Stimulated activated memory B cell treated with anti-CD40 and anti-IgM and Interleukin-4, amounts not matched to agents 10 μg/mL and 1 μg/mL and 100 μg/mL, for 72 hours (primary cell): ENCODE measurements at regions not wholly inside any gene's neighbourhood (a gene's known extent, or its start where the extent isn't known, plus 50 kb on each side); places are given as distances from the start of the nearest gene placed in this dataset.

Experiments
- ATAC-seq: fragments of 150-1000 bp; cut with Tn5 transposase; 2 replicates; pipeline ENCODE4 v1.10.0; 2021
- H3K27ac Mint-ChIP-seq: one replicate; pipeline ENCODE4 v1.8.0; 2022; ENCODE audit warnings: mild to moderate bottlenecking, mixed read lengths
- H3K27me3 Mint-ChIP-seq: one replicate; pipeline ENCODE4 v1.8.0; 2022; ENCODE audit warnings: mixed read lengths
- H3K36me3 Mint-ChIP-seq: one replicate; pipeline ENCODE4 v1.8.0; 2022; ENCODE audit warnings: mixed read lengths
- H3K4me1 Mint-ChIP-seq: one replicate; pipeline ENCODE4 v1.8.0; 2022; ENCODE audit warnings: mixed read lengths
- H3K4me3 Mint-ChIP-seq: one replicate; pipeline ENCODE4 v1.8.0; 2022; ENCODE audit warnings: mild to moderate bottlenecking, moderate library complexity, mixed read lengths
- H3K9me3 Mint-ChIP-seq: one replicate; pipeline ENCODE4 v1.8.0; 2022; ENCODE audit warnings: mixed read lengths

DNA sequence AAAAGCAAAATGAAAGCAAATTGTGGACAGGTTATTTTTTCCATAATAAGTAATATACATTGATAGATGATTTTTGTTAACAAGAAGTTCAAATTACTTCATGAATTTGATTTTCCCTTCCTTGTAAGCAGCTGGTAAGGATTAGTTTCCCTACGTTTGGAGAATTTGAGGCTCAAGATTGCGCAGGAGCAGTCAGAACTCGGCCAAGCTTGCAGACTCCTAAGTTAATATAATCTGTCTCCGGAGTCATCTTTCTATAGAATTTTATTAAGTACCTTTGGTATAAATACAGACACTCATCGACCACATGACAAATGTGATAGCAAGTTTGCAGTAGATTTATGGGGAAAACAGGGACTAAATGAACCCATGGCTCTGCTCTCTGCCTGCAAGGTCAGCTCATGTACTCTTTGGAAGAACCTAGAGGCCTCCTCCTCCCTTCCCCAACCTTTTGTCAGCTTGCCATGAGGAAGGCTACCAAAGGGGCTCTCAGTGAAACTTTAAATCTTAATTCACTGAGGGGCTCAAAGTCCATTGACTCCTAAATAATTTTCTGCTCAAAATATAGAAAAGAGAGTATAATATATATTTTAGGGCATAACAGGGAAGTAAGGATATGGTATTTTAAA, 89.2 kb upstream of the CTTNBP2 start:
- H3K27me3 Mint-ChIP-seq, result peaks cover 10% of the 10 kb centered on the region
- no peaks in the 10 kb centered on the region for H3K4me1 Mint-ChIP-seq
- H3K27ac Mint-ChIP-seq, result no peak overlapping the region
- no peak for ATAC-seq
- H3K36me3 Mint-ChIP-seq, result no peaks in the 10 kb centered on the region
- peaks cover 4% of the 10 kb centered on the region for H3K9me3 Mint-ChIP-seq
- H3K4me3 Mint-ChIP-seq, result no peak overlapping the region

- no peak overlapping the region for H3K27ac Mint-ChIP-seq
- H3K4me1 Mint-ChIP-seq, result no peaks in the 10 kb centered on the region
- peaks cover 10% of the 10 kb centered on the region for H3K27me3 Mint-ChIP-seq
- H3K9me3 Mint-ChIP-seq, result peaks cover 4% of the 10 kb centered on the region
- no peak for ATAC-seq
- H3K4me3 Mint-ChIP-seq, result no peak overlapping the region
- no peaks in the 10 kb centered on the region for H3K36me3 Mint-ChIP-seq
These were observed 90.3 kb upstream of the CTTNBP2 start for GRCh38 chr7:117963264-117964197.

- Mint-ChIP-seq H3K36me3 (no peaks in the 10 kb centered on the region), H3K27me3 (no peaks in the 10 kb centered on the region), H3K4me1 (no peaks in the 10 kb centered on the region), H3K27ac (no peak overlapping the region), H3K9me3 (peaks cover 11% of the 10 kb centered on the region), H3K4me3 (no peak overlapping the region)
- ATAC-seq, result no peak
These were observed 97.6 kb upstream of the CTTNBP2 start for GRCh38 chr7:117970801-117971200.

DNA sequence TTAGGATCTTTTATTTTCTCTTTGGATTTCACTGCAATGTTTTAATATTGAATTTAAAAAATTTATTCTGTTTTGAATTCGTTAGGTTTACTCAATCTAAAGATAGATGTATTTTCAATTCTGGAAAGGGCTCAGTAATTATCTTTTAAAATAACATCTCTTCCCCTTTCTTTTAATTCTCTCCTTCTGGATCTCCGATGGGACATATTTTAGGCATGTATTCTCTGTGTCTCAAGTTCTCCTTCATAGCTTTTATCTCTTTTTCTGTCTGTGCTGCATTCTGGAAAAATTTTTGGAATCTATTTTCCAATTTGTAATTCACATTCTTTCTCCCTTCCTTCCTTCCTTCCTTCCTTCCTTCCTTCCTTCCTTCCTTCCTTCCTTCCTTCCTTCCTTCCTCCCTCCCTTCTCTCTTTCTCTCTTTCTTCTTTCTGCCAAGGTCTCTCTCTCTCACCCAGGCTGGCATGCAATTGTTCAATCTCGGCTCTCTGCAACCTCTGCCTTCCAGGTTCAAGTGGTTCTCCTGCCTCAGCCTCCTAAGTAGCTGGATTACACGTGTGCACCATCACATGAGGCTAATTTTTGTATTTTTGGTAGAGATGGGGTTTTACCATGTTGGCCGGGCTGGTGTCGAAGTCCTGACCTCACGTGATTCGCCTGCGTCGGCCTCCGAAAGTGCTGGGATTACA, 98.5 kb upstream of the CTTNBP2 start:
- H3K9me3 Mint-ChIP-seq, result peaks cover 8% of the 10 kb centered on the region
- no peaks in the 10 kb centered on the region for H3K4me1 Mint-ChIP-seq
- no peak overlapping the region for H3K27ac Mint-ChIP-seq
- H3K4me3 Mint-ChIP-seq, result no peak overlapping the region
- no peaks in the 10 kb centered on the region for H3K36me3 Mint-ChIP-seq
- ATAC-seq, result no peak
- H3K27me3 Mint-ChIP-seq, result no peaks in the 10 kb centered on the region

- Mint-ChIP-seq H3K36me3 (no peaks in the 10 kb centered on the region), H3K4me1 (no peaks in the 10 kb centered on the region), H3K9me3 (peaks cover 7% of the 10 kb centered on the region), H3K27me3 (no peaks in the 10 kb centered on the region), H3K4me3 (no peak overlapping the region), H3K27ac (no peak overlapping the region)
- ATAC-seq, result no peak
These were observed 99.4 kb upstream of the CTTNBP2 start for GRCh38 chr7:117972606-117973005.

- H3K4me1 Mint-ChIP-seq, result no peaks in the 10 kb centered on the region
- peaks cover 7% of the 10 kb centered on the region for H3K9me3 Mint-ChIP-seq
- H3K27me3 Mint-ChIP-seq, result no peaks in the 10 kb centered on the region
- H3K4me3 Mint-ChIP-seq, result no peak overlapping the region
- H3K36me3 Mint-ChIP-seq, result no peaks in the 10 kb centered on the region
- H3K27ac Mint-ChIP-seq, result no peak overlapping the region
- no peak for ATAC-seq
These were observed 100.7 kb upstream of the CTTNBP2 start for GRCh38 chr7:117973975-117974374.

DNA sequence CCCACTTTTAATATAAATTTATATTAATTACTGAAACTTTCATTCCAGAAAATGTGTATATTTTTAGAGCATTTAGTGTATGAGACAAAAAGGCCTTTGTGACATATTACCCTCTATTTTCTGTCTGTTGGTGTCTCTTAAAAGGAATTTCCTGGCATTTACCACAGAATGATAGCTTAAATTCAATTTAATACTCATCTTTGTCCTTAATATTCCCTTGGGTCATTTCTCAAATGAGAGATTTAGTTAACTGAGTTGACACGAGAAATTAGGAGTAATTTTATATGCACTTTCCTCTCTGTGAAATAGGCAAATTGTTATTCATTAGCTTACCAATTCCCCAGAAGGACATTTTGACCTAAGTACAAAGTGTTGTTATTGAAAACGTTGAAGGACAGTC, 101.7 kb upstream of the CTTNBP2 start:
- Mint-ChIP-seq H3K4me3 (no peak overlapping the region), H3K27ac (no peak overlapping the region), H3K4me1 (no peaks in the 10 kb centered on the region), H3K27me3 (no peaks in the 10 kb centered on the region), H3K36me3 (no peaks in the 10 kb centered on the region), H3K9me3 (peaks cover 7% of the 10 kb centered on the region)
- no peak for ATAC-seq

- H3K27me3 Mint-ChIP-seq, result no peaks in the 10 kb centered on the region
- H3K36me3 Mint-ChIP-seq, result no peaks in the 10 kb centered on the region
- no peaks in the 10 kb centered on the region for H3K4me1 Mint-ChIP-seq
- H3K4me3 Mint-ChIP-seq, result no peak overlapping the region
- H3K9me3 Mint-ChIP-seq, result peaks cover 7% of the 10 kb centered on the region
- H3K27ac Mint-ChIP-seq, result no peak overlapping the region
- ATAC-seq, result no peak
These were observed 102.2 kb upstream of the CTTNBP2 start for GRCh38 chr7:117975476-117975875.

- no peaks in the 10 kb centered on the region for H3K36me3 Mint-ChIP-seq
- H3K27ac Mint-ChIP-seq, result no peak overlapping the region
- no peak for ATAC-seq
- no peaks in the 10 kb centered on the region for H3K27me3 Mint-ChIP-seq
- H3K4me1 Mint-ChIP-seq, result no peaks in the 10 kb centered on the region
- peaks cover 2% of the 10 kb centered on the region for H3K9me3 Mint-ChIP-seq
- H3K4me3 Mint-ChIP-seq, result no peak overlapping the region
These were observed 106.8 kb upstream of the CTTNBP2 start for GRCh38 chr7:117979954-117980497.

DNA sequence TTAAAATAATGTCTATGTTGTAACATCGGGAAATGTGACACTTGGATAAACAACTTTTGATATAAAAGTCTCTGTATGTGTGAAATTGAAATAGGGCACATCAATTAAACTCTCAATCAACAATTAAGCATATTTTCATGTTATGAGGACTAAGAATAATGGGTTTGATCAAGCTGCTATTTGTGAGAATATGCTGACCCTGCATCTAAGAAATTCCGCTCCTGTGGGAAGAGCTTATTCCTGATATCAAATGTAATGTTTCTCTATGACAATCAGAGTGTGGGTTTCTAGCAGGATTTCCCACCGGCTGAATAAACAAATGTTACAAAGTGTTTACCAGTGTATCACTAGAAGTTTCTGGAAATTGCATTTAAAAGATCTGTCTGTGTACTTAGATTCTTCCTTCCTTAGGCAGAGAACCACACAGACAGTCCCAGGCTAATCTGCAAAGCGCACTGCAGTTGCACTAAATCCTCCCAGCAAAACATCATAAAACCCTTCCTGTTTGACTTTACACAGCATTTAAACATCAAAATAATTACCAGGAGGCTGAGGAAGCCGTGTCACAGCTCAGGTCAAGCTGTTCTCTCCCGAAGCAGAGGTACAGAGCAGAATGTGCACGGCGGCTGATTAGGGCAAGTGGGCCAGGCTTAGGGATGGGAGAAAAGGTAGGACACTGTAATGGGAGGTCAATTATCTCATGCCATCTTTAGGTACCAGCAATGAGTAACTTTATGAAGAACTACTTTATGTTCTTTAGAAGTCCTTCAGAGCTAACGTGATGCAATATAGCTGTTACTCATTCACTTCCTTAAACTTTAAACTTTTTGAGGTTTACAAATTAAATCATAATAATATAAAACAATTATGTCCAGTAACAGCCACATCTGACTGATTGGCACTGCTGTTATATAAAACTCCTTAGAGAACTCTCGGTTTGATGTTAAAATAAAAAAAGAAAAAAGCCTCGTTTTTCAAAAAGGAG, 109.1 kb upstream of the CTTNBP2 start:
- Mint-ChIP-seq H3K27me3 (no peaks in the 10 kb centered on the region), H3K4me3 (no peak overlapping the region), H3K4me1 (no peaks in the 10 kb centered on the region), H3K36me3 (no peaks in the 10 kb centered on the region), H3K27ac (no peak overlapping the region), H3K9me3 (peaks cover 2% of the 10 kb centered on the region)
- no peak for ATAC-seq

DNA sequence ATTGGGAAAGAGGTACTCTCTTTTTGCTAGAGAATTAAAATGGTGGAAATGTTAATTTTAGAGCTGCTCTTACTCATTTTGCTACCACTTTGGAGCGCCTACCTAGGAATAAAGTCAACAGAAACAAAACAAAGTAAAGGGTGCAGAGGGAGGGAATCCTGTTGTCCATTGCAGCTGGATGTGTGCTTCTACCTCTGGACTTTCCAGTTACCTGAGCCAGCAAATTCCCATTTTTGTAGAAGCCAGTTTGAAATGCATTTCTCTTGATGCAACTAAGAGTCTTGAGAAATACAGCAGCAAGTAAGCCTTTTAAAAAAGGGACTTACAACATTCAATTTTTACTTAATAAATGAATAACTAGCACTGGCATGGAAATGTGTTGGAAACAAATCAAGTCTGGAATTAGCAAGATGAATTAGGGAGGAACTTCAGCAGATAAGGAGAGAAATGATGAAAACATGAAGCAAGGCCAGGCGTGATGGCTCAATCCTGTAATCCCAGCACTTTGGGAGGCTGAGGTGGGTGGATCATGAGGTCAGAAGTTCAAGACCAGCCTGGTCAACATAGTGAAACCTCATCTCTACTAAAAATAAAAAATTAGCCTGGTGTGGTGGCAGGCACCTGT, 113.5 kb upstream of the CTTNBP2 start:
- no peaks in the 10 kb centered on the region for H3K4me1 Mint-ChIP-seq
- no peak overlapping the region for H3K27ac Mint-ChIP-seq
- H3K9me3 Mint-ChIP-seq, result peaks cover 2% of the 10 kb centered on the region
- H3K4me3 Mint-ChIP-seq, result no peak overlapping the region
- no peaks in the 10 kb centered on the region for H3K27me3 Mint-ChIP-seq
- no peak for ATAC-seq
- H3K36me3 Mint-ChIP-seq, result no peaks in the 10 kb centered on the region

DNA sequence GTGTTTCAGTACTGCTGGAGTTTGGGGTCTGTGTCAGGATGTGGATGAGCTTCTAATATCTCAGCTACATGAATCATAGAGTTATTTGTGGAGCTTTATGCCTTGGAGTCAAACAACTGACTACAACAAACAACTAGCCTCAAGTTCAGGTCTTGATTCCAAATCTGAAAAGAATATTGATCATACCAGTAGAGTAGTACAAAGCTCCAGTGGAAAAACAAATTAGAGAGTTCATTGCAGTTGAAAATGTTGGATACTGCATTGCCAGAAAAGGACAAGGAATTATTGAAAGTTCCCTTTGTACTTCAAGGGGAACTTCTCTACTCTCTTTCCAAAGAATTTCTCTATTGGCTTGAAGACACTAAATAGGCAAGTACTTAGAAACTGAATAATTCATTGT, 117.6 kb upstream of the CTTNBP2 start:
- H3K27ac Mint-ChIP-seq, result no peak overlapping the region
- H3K36me3 Mint-ChIP-seq, result no peaks in the 10 kb centered on the region
- no peak for ATAC-seq
- H3K27me3 Mint-ChIP-seq, result no peaks in the 10 kb centered on the region
- H3K9me3 Mint-ChIP-seq, result no peaks in the 10 kb centered on the region
- no peak overlapping the region for H3K4me3 Mint-ChIP-seq
- H3K4me1 Mint-ChIP-seq, result peaks cover 2% of the 10 kb centered on the region

- Mint-ChIP-seq H3K36me3 (no peaks in the 10 kb centered on the region), H3K9me3 (no peaks in the 10 kb centered on the region), H3K27ac (no peak overlapping the region), H3K4me1 (peaks cover 5% of the 10 kb centered on the region), H3K4me3 (no peak overlapping the region), H3K27me3 (no peaks in the 10 kb centered on the region)
- ATAC-seq, result no peak
These were observed 119.6 kb upstream of the CTTNBP2 start for GRCh38 chr7:117992635-117993376.
